PC-3 (cell line): ENCODE measurements at regions not wholly inside any gene's neighbourhood (a gene's known extent, or its start where the extent isn't known, plus 50 kb on each side); places are given as distances from the start of the nearest gene placed in this dataset.

Source experiments
- CTCF ChIP-seq: fragments of 300-600 bp; sonication (generic); conservative IDR thresholded peaks from 2 replicates; pipeline ENCODE4 v1.5.1; 2017; ENCODE audit warnings: antibody characterized with exemption, low read depth, mild to moderate bottlenecking, low read length
- EZH2 ChIP-seq: fragments of 300-600 bp; sonication (generic); IDR thresholded peaks from one replicate; pipeline ENCODE4 v1.6.1; 2017; ENCODE audit warnings: antibody characterized with exemption, mild to moderate bottlenecking, low read length; ENCODE audit not compliant: unreplicated experiment

GRCh38 chr5:106171132-106171531, 1499.6 kb downstream of the EFNA5 start:
- no peak for TF ChIP-seq EZH2
- TF ChIP-seq CTCF, result no peak
